Stimulated activated CD4-positive, alpha-beta T cell treated with anti-CD3 and anti-CD28 coated beads, Interleukin-4, amount 100 ng/mL, for 4 hours (primary cell): ENCODE measurements at regions not wholly inside any gene's neighbourhood (a gene's known extent, or its start where the extent isn't known, plus 50 kb on each side); places are given as distances from the start of the nearest gene placed in this dataset.
"Not testable (repeated sequence)": the region's sequence is repeated elsewhere in the genome, so short reads cannot be mapped to it uniquely, and the experiment has no call there.

Source experiments
- DNase-seq, 2 experiments: peaks; one replicate each; pipeline ENCODE4 v3.0.0-alpha.2; 2020

DNA sequence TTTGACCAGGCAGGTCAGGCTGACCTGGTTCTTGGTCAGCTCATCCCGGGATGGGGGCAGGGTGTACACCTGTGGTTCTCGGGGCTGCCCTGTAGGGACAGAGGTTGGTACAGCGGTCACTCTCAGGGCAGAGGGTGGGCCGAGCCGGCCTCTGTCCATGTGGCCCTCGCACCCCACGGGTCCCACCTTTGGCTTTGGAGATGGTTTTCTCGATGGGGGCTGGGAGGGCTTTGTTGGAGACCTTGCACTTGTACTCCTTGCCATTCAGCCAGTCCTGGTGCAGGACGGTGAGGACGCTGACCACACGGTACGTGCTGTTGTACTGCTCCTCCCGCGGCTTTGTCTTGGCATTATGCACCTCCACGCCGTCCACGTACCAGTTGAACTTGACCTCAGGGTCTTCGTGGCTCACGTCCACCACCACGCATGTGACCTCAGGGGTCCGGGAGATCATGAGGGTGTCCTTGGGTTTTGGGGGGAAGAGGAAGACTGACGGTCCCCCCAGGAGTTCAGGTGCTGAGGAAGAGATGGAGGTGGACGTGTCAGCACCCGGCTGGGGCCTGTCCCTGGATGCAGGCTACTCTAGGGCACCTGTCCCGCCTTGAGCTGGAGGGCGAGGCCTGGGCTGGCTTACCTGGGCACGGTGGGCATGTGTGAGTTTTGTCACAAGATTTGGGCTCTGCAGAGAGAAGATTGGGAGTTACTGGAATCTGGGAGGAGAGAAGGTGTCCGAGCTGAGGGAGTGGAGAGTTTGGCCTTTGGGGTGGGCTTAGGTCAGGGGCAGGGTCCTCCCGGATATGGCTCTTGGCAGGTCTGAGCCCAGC is 215.5 kb downstream of the TMEM121 start:
- DNase-seq, result not testable (repeated sequence)

DNA sequence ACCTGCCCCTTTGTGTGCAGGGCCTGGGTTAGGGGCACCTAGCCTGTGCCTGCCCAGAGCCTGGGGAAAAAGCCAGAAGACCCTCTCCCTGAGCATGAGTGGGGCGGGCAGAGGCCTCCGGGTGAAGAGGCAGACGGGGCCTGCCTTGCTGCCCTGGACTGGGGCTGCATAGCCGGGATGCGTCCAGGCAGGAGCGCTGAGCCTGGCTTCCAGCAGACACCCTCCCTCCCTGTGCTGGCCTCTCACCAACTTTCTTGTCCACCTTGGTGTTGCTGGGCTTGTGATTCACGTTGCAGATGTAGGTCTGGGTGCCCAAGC is 216.1 kb downstream of the TMEM121 start:
- DNase-seq, result no peak

DNA sequence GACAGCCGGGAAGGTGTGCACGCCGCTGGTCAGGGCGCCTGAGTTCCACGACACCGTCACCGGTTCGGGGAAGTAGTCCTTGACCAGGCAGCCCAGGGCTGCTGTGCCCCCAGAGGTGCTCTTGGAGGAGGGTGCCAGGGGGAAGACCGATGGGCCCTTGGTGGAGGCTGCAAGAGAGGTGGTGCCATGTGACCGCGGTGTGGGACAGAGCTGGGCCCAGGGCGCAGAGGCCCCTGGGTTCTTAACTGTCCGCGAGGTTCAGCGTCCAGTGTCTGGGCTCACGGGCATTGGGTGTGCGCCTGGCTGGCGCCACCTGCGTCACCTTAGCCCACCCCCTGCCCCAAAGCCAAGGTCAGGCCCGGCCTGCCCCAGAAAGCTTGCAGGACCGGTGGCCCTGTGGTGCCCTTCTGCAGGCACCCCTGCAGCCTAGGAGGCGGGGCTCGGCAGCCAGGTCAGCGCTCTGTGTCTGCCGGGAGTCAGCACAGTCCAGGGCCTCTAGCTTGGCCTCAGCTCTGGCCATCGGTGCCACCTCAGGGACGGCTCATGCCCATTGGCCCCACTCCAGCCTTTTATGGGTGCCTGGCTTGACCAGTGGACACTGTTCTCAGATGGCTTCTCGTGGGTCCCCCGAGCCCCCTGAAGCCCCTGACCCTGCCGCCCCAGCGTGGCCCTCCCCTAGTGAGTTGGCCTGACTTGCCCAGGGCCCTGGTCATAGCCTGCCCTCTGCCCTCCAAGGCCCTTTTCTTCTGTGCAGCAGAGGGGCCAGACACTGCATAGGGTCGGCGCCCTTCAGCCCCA is 216.7 kb downstream of the TMEM121 start:
- DNase-seq, result not testable (repeated sequence)

GRCh38 chr14:105744213-105744787 is 217.9 kb downstream of the TMEM121 start:
- not testable (repeated sequence) for DNase-seq

DNA sequence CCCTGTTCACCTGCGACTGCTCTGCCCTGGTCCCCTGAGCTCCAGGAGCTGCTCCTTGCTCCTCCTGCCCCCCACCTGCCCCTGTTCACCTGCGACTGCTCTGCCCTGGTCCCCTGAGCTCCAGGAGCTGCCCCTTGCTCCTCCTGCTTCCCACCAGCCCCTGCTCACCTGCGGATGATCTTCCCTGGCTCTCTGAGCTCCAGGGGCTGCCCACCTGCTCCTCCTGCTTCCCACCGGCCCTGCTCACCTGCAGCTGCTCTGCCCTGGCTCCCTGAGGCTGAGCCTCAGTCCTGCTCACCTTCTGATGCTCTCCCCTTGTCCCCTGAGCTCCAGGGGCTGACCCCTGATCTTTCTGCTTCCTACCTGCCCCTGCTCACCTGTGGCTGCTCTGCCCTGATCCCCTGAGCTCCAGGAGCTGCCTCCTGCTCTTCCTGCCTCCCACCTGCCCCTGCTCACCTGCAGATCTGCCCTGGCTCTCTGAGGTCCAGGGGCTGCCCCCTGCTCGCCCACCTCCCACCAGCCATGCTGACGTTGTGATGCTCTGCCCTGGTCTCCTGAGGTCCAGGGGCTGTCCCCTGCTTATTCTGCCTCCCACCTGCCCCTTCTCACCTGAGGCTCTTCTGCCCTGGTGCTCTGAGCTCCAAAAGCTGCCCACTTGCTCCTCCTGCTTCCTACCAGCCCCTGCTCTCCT is 219.2 kb downstream of the TMEM121 start:
- no peak for DNase-seq

GRCh38 chr14:105746124-105746514 is 219.7 kb downstream of the TMEM121 start:
- no peak for DNase-seq

- DNase-seq, result not testable (repeated sequence)
Observed at GRCh38 chr14:105746800-105747502, 220.6 kb downstream of the TMEM121 start.

- DNase-seq, result not testable (repeated sequence)
Observed at GRCh38 chr14:105747503-105748203, 221.3 kb downstream of the TMEM121 start.

- DNase-seq, result no peak
Observed at GRCh38 chr14:105748204-105748578, 221.8 kb downstream of the TMEM121 start.

- DNase-seq, result not testable (repeated sequence)
Observed at GRCh38 chr14:105748710-105749109, 222.3 kb downstream of the TMEM121 start.

- DNase-seq, result not testable (repeated sequence)
Observed at GRCh38 chr14:105749870-105750541, 223.6 kb downstream of the TMEM121 start.

DNA sequence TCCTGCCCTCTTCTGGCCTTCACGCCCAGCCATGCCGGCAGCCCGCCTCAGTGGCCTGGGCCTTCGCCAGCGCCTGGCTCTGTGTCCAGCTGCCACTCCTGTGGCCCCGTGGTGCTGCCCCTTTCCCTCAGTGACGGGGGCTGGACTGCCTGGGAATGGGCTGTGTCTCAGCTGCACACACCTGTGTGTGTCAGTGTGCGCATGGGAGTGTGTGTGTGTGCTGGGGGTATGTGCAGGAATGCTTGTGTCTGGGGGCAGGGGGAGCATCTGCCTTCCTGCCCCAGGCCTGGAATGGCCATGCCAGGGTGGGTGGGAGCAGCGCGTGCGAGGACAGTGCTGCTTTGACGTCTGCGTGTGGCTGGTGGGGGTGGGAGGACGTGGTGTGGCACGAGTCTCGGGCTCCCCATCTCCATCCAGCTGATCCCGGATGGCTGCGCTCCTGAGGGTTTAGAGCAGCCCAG is 224.9 kb downstream of the TMEM121 start:
- not testable (repeated sequence) for DNase-seq

DNA sequence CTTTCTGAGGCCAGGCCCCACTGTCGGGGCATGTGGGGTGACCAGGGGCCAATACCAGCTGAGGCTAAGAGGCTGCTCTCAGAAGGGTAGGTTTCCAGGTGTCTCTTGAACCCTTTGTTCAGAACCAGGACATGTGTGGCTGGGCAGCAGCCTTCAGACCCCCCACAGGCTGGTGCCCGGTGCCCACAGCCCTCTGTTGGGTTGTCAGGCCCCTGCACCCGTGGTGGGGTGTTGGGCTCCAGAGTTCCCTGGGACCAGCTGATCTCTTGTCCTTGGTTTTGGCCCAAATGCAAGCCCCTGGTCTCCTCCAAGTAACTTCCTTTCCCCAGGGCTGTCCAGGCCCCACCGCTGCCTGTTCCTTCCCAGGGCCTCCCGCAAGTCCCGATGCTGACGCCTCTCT is 226.0 kb downstream of the TMEM121 start:
- DNase-seq, result not testable (repeated sequence)

- no peak for DNase-seq
Observed at GRCh38 chr14:105760691-105761344, 234.4 kb downstream of the TMEM121 start.

- not testable (repeated sequence) for DNase-seq
Observed at GRCh38 chr14:105761345-105761740, 235.0 kb downstream of the TMEM121 start.

DNA sequence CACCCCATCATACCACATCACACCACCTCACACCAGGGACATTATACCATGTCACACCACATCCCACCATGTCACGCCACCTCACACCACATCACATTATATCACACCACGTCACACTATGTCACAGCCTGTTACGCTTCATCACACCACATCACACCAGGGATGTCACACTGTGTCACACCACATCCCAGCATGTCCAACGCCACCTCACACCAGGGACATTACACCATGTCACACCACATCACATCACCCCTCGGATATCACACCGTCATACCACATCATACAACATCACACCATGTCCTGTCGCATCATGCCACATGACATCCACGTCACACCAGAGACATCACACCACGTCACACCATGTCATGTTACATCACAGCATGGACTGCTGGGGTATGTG is 235.5 kb downstream of the TMEM121 start:
- DNase-seq, result no peak

DNA sequence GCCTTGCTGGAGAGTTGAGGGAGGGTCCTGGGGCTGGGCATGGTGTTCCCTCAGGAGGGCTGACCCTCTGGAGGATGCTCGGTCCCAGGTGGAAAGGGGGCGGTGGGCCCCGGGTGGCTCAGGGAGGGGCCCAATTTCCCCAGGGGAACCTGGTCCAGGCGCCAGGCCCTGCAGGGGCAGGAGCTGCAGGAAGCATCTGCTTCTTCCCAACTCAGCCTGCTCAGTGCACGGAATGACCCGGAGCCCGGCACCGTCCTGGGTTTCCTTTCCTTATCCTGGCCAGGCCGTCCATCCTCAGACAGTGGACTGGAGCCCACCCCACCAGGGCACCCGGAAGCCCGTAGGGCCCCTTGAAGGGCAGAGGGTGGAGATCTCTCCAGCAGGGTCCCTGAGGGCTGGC is 235.9 kb downstream of the TMEM121 start:
- not testable (repeated sequence) for DNase-seq

DNA sequence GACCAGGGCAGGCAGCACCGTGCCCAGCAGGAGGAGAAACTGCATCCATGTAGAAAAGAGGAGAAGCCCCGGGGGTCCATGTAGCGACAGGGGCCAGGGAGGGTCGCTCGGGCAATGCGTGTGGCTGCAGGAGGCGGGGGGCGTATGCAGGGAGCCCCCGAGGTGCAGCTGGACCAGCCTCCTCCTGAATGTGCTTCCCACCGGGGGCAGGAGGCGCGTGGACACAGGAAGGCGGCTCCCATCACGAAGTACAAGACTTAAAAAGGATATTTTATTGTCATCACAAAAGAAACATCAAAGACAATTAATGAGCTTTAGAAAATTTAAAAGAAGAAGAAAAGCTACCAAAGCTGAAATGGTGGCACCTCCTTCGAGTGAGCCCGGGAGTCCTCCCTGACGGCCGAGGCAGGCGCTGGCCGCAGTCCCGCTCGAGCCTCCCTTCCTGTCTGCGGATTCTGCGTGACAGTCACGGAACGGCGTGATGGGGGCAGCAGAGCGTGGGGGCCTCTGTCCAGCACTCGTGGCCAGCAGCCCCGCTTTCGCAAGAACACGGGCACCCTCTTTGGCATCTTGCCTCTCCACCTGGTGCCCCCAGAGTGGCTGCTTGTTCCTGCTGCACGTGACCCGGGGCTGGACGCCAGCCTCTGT is 238.0 kb downstream of the TMEM121 start:
- not testable (repeated sequence) for DNase-seq

DNA sequence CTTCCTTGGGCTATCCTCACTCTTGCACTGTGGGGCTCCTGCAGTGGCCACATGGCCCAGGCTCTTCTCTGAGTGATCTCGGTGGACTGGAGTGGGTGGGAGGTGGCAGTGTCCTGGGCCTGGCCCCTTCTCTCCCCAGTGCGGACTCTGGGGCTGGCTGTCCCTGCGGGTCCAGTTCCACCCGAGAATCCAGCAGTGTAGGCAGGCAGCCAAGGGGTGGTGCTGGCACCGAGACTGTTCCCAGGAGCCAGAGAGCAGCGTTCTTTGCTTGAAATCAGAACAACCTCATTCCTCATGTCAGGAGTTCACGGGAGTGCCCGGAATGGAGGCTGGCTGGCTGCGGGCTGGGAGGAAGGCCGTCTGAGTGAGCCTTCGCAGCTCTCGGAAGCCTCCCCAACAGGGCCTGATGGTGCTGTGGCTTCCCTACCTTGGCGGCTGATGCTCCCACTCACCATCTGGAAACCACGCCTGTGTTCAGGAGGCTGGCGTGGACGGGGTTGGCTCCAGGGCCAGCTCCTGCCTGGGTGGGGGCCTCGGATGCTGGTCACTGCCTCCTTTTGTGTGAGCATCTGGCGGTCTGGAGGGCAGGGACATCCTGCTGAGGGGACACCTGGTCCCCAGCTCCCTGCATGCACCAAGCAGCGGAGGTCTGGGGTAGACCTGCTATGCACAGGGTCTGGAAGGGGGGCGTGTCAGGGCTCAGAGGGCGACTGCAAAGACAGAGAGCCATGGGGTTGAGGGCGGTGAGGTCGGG is 238.9 kb downstream of the TMEM121 start:
- DNase-seq, result not testable (repeated sequence)
